Right lobe of liver (tissue), 4 donors: ENCODE measurements at regions not wholly inside any gene's neighbourhood (a gene's known extent, or its start where the extent isn't known, plus 50 kb on each side); places are given as distances from the start of the nearest gene placed in this dataset.

Experiments used
- POLR2A ChIP-seq: fragments of 450-650 bp; IDR thresholded peaks from one replicate; pipeline ENCODE4 v1.6.1; 2017; ENCODE audit warnings: antibody characterized with exemption, mild to moderate bottlenecking
- TF ChIP-seq, protein P1 (sequence below), 4 donors: fragments of 200-600 bp in 3 of 4; fragments of 450-650 bp in 1 of 4; IDR thresholded peaks; one replicate each; pipeline versions ENCODE4 v1.5.1 to v1.8.0; 2016 to 2022; ENCODE audit warnings: antibody characterized with exemption in 4 of 4, mild to moderate bottlenecking in 2 of 4
- donor health status: DM: no; HTN: no; CAD: no.
- donor health status: DM: no; HTN: no; CAD: no.
- donor health status: DM: no; HTN: yes; CAD: no.

DNA sequence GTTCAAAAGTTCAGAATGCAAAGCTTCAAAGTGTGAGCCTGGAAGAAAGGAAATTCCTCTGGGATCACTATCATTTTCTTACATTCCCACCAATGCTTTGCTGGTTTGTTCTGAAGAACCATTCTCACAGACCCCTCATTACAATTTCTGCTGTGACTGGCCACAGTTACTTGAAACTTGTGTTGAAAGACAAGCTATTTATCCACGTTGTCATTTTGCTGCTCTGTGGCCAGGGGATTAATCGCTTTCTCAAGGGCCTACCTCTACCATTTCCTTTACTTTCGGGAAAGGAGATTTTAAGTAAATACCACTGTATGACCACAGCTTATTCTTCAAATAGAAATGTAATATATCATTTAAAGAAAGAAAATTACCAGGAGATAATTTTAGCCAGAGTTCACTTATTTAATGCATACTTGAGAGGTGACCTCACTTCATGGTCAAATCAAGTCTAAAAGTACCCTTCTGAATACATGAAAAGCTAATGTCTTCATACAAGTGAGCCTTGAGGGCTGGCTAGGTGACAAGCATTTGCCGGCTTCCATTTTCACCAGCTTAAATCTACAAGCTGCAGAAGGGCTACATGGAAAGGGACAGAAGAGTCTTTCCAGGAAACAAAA lies 69.8 kb upstream of the ROBO2 start:
- TF ChIP-seq, protein P1, sequence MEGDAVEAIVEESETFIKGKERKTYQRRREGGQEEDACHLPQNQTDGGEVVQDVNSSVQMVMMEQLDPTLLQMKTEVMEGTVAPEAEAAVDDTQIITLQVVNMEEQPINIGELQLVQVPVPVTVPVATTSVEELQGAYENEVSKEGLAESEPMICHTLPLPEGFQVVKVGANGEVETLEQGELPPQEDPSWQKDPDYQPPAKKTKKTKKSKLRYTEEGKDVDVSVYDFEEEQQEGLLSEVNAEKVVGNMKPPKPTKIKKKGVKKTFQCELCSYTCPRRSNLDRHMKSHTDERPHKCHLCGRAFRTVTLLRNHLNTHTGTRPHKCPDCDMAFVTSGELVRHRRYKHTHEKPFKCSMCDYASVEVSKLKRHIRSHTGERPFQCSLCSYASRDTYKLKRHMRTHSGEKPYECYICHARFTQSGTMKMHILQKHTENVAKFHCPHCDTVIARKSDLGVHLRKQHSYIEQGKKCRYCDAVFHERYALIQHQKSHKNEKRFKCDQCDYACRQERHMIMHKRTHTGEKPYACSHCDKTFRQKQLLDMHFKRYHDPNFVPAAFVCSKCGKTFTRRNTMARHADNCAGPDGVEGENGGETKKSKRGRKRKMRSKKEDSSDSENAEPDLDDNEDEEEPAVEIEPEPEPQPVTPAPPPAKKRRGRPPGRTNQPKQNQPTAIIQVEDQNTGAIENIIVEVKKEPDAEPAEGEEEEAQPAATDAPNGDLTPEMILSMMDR (IDR thresholded peaks at IDR 0.05), result no peak
- no peak for TF ChIP-seq POLR2A
